WTC11 (cell line): ENCODE measurements at regions not wholly inside any gene's neighbourhood (a gene's known extent, or its start where the extent isn't known, plus 50 kb on each side); places are given as distances from the start of the nearest gene placed in this dataset.

Source experiments
- ATF2 ChIP-seq: sonication (generic); formaldehyde crosslinking; IDR thresholded peaks from 2 replicates; pipeline ENCODE4 v1.8.1; 2022; ENCODE audit warnings: low read depth, missing genetic modification reagents, borderline replicate concordance
- CTCF ChIP-seq: fragments of 200-600 bp; IDR thresholded peaks from 2 replicates; pipeline ENCODE4 v1.8.0; 2022; ENCODE audit warnings: antibody characterized with exemption
- ELF4 ChIP-seq: sonication (generic); formaldehyde crosslinking; IDR thresholded peaks from 2 replicates; pipeline ENCODE4 v1.8.1; 2022; ENCODE audit warnings: low read depth, mild to moderate bottlenecking, moderate library complexity, missing genetic modification reagents
- ESRRA ChIP-seq: sonication (generic); formaldehyde crosslinking; IDR thresholded peaks from 2 replicates; pipeline ENCODE4 v1.8.1; 2022; ENCODE audit warnings: mild to moderate bottlenecking, missing genetic modification reagents, borderline replicate concordance
- FOXP1 ChIP-seq: sonication (generic); formaldehyde crosslinking; IDR thresholded peaks from 2 replicates; pipeline ENCODE4 v1.8.0; 2022; ENCODE audit warnings: missing genetic modification reagents, mild to moderate bottlenecking, moderate library complexity, borderline replicate concordance
- MAX ChIP-seq: sonication (generic); formaldehyde crosslinking; IDR thresholded peaks from 2 replicates; pipeline ENCODE4 v1.8.0; 2022; ENCODE audit warnings: mild to moderate bottlenecking, missing genetic modification reagents
- USF1 ChIP-seq: sonication (generic); formaldehyde crosslinking; IDR thresholded peaks from 2 replicates; pipeline ENCODE4 v1.8.0; 2022; ENCODE audit warnings: mild to moderate bottlenecking, missing genetic modification reagents
- USF2 ChIP-seq: sonication (generic); formaldehyde crosslinking; IDR thresholded peaks from 2 replicates; pipeline ENCODE4 v1.8.1; 2023; ENCODE audit warnings: mild to moderate bottlenecking, missing genetic modification reagents, moderate library complexity
- ZNF121 ChIP-seq: sonication (generic); formaldehyde crosslinking; IDR thresholded peaks from 2 replicates; pipeline ENCODE4 v1.8.0; 2023; ENCODE audit warnings: missing genetic modification reagents
- ZNF423 ChIP-seq: fragments of 250-450 bp; sonication (Bioruptor Pico); IDR thresholded peaks from 2 replicates; pipeline ENCODE4 v2.1.2; 2022; ENCODE audit warnings: mild to moderate bottlenecking, moderate library complexity
- ZNF512 ChIP-seq: sonication (generic); formaldehyde crosslinking; IDR thresholded peaks from 2 replicates; pipeline ENCODE4 v1.8.1; 2022; ENCODE audit warnings: missing genetic modification reagents, borderline replicate concordance

GRCh38 chr2:31810200-31810917, 200.4 kb downstream of the MEMO1 start:
- TF ChIP-seq ESRRA (no peak), ZNF423 (CRISPR knock-in tag) (no peak), USF2 (no peak), ZNF121 (CRISPR knock-in tag) (no peak), ELF4 (CRISPR knock-in tag) (no peak), USF1 (CRISPR knock-in tag) (no peak), ZNF512 (no peak), CTCF (no peak), ATF2 (CRISPR knock-in tag) (no peak), MAX (CRISPR knock-in tag) (no peak), FOXP1 (no peak)
